SK-N-MC (cell line): ENCODE measurements at regions not wholly inside any gene's neighbourhood (a gene's known extent, or its start where the extent isn't known, plus 50 kb on each side); places are given as distances from the start of the nearest gene placed in this dataset.
"Not testable (repeated sequence)": the region's sequence is repeated elsewhere in the genome, so short reads cannot be mapped to it uniquely, and the experiment has no call there.

ENCODE experiments used
- EZH2 ChIP-seq: fragments of 200-600 bp; sonication (generic); IDR thresholded peaks from one replicate; pipeline ENCODE4 v1.6.1; 2017; ENCODE audit warnings: antibody characterized with exemption
- POLR2AphosphoS5 ChIP-seq: IDR thresholded peaks from 2 replicates; pipeline ENCODE4 v1.6.1; 2012; ENCODE audit warnings: mild to moderate bottlenecking, low read depth, low read length, borderline replicate concordance

DNA sequence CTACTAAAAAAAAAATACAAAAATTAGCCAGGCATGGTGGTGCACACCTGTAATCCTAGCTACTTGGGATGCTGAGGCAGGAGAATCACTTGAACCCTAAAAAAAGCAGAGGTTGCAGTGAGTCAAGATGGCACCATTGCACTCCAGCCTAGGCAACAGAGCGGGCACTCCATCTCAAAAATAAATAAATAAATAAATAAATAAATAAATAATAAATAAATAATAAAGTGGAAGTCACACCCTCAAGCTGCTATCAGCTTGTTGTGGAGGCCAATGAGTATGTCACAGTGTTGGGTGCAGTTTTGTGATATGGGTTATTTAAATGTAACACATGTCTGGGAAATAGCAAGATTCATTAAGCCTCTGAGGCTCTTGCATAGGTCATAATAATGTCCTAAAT, 153.9 kb downstream of the NR2F2 start:
- not testable (repeated sequence) for TF ChIP-seq POLR2AphosphoS5, EZH2
